ENCODE measurements at regions not wholly inside any gene's neighbourhood (a gene's known extent, or its start where the extent isn't known, plus 50 kb on each side); places are given as distances from the start of the nearest gene placed in this dataset.

- TF ChIP-seq EZH2phosphoT487 (IDR thresholded peaks at IDR 0.05; ENCODE audit: insufficient read depth, low read depth) (no peak), EZH2 (IDR thresholded peaks at IDR 0.05; ENCODE audit: insufficient read depth, poor library complexity, severe bottlenecking) (no peak)
Observed at GRCh38 chr4:170887396-170887795, 797.6 kb upstream of the AADAT start.

All from GM23248 (cell line).